Smooth muscle cell (in vitro differentiated cells): ENCODE measurements at regions not wholly inside any gene's neighbourhood (a gene's known extent, or its start where the extent isn't known, plus 50 kb on each side); places are given as distances from the start of the nearest gene placed in this dataset.

Experiments
- DNase-seq: peaks from one replicate; lab custom pipeline; 2025; ENCODE audit not compliant: unreplicated experiment; lab: John Stamatoyannopoulos, UW
- H2AFZ ChIP-seq: fragments of 200-600 bp; sonication (generic); 2 replicates; pipeline ENCODE4 v1.6.0; 2016; ENCODE audit warnings: antibody characterized with exemption, low read depth, mild to moderate bottlenecking
- H3F3A ChIP-seq: fragments of 200-600 bp; sonication (generic); 2 replicates; pipeline ENCODE4 v1.6.0; 2017; ENCODE audit warnings: antibody characterized with exemption, low read depth
- H3K27ac ChIP-seq: fragments of 200-600 bp; sonication (generic); 2 replicates; pipeline ENCODE4 v1.5.1; 2016; ENCODE audit warnings: low read depth, mild to moderate bottlenecking
- H3K27me3 ChIP-seq: fragments of 200-600 bp; sonication (generic); 2 replicates; pipeline ENCODE4 v1.6.1; 2016; ENCODE audit warnings: low read depth, mild to moderate bottlenecking
- H3K36me3 ChIP-seq: fragments of 200-600 bp; sonication (generic); 2 replicates; pipeline ENCODE4 v1.5.1; 2016; ENCODE audit warnings: low read depth
- H3K4me1 ChIP-seq: fragments of 200-600 bp; sonication (generic); 2 replicates; pipeline ENCODE4 v1.5.1; 2016; ENCODE audit warnings: low read depth
- H3K4me2 ChIP-seq: fragments of 200-600 bp; sonication (generic); 2 replicates; pipeline ENCODE4 v1.6.0; 2016; ENCODE audit warnings: mild to moderate bottlenecking
- H3K4me3 ChIP-seq: fragments of 200-600 bp; sonication (generic); 2 replicates; pipeline ENCODE4 v1.5.1; 2016; ENCODE audit warnings: mild to moderate bottlenecking
- H3K79me2 ChIP-seq: fragments of 200-600 bp; sonication (generic); 2 replicates; pipeline ENCODE4 v1.6.0; 2016; ENCODE audit warnings: low read depth, mild to moderate bottlenecking
- H3K9ac ChIP-seq: fragments of 200-600 bp; sonication (generic); 2 replicates; pipeline ENCODE4 v1.6.0; 2016; ENCODE audit warnings: low read depth
- H3K9me3 ChIP-seq: fragments of 200-600 bp; sonication (generic); replicated peaks from 2 replicates; pipeline ENCODE4 v1.5.1; 2016; ENCODE audit warnings: low read depth
- H4K20me1 ChIP-seq: fragments of 200-600 bp; sonication (generic); 2 replicates; pipeline ENCODE4 v1.6.0; 2016; ENCODE audit warnings: low read depth
- WGBS: methylation state at CpG from one replicate; pipeline ENCODE4 v1.1.7; 2016; ENCODE audit warnings: low lambda C conversion rate; 5-methylcytosine and 5-hydroxymethylcytosine counted together
- TF ChIP-seq, protein P1 (sequence below): fragments of 200-600 bp; sonication (generic); IDR thresholded peaks from 2 replicates; pipeline ENCODE4 v1.5.1; 2017; ENCODE audit warnings: borderline replicate concordance, mild to moderate bottlenecking, antibody characterized with exemption; ENCODE audit not compliant: insufficient read depth, poor library complexity, severe bottlenecking

DNA sequence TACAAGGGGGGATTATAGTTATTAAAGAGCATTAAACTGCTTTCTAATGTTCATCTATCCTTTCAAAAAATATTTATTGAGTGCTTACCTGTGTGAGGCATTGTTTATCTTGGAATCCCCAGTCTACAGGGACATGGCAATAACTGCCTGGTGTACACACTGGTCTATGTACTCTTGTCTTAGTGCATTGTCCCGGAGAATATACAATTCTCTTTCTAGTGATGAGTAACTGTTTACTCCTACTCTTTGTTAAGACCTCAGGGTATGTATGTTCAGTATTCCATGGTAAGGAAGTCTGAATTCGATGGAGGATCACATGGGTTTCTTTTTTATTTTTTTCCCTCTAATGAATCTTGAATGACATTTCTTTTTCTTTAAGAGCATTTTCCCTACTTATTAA, 772.4 kb upstream of the NR2F2 start:
- Histone ChIP-seq H3K9ac (peak overlapping the region; percentile 72), H3K27ac (peak overlapping the region; percentile 90), H3K4me2 (peak overlapping the region; percentile 33), H3K4me3 (no peak overlapping the region), H3K36me3 (no peaks in the 10 kb centered on the region), H3F3A (peaks cover 6% of the 10 kb centered on the region), H3K27me3 (no peaks in the 10 kb centered on the region), H3K9me3 (no peaks in the 10 kb centered on the region), H3K79me2 (no peaks in the 10 kb centered on the region), H4K20me1 (no peaks in the 10 kb centered on the region), H2AFZ (no peak overlapping the region), H3K4me1 (peaks cover 14% of the 10 kb centered on the region)
- 26% methylated on average over 2 of the region's 2 CpGs for WGBS
- TF ChIP-seq, protein P1, sequence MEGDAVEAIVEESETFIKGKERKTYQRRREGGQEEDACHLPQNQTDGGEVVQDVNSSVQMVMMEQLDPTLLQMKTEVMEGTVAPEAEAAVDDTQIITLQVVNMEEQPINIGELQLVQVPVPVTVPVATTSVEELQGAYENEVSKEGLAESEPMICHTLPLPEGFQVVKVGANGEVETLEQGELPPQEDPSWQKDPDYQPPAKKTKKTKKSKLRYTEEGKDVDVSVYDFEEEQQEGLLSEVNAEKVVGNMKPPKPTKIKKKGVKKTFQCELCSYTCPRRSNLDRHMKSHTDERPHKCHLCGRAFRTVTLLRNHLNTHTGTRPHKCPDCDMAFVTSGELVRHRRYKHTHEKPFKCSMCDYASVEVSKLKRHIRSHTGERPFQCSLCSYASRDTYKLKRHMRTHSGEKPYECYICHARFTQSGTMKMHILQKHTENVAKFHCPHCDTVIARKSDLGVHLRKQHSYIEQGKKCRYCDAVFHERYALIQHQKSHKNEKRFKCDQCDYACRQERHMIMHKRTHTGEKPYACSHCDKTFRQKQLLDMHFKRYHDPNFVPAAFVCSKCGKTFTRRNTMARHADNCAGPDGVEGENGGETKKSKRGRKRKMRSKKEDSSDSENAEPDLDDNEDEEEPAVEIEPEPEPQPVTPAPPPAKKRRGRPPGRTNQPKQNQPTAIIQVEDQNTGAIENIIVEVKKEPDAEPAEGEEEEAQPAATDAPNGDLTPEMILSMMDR: no peak
- DNase-seq: no peak

DNA sequence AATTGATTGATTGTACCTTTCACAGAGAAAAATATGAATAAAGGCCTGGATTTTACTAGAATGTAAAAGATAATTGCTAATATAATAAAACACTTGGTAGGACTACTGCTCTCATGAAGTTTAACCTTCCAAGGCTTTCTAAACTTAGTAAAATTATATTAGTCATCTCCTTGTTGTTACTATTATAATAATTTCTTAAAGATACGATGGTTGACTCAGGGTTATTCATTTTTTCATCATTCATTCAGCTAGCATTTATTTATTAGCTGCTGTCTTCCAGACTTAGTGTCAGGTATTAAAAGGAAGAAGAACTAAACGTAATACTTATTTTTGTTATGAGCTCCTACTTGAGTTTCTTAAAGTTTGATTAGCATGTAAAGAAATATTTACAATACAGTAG, 771.6 kb upstream of the NR2F2 start:
- H3K27ac ChIP-seq: peak overlapping the region; percentile 90
- no peaks in the 10 kb centered on the region for H3K79me2 ChIP-seq
- no peaks in the 10 kb centered on the region for H3K36me3 ChIP-seq
- no peaks in the 10 kb centered on the region for H3K9me3 ChIP-seq
- DNase-seq: no peak
- H3K4me3 ChIP-seq: no peak overlapping the region
- H3K27me3 ChIP-seq: no peaks in the 10 kb centered on the region
- no peak overlapping the region for H2AFZ ChIP-seq
- H3K4me1 ChIP-seq: peaks cover 14% of the 10 kb centered on the region
- WGBS: 87% methylated on average over 2 of the region's 2 CpGs
- no peaks in the 10 kb centered on the region for H4K20me1 ChIP-seq
- peak overlapping the region; percentile 72 for H3K9ac ChIP-seq
- H3K4me2 ChIP-seq: peak overlapping the region; percentile 33
- H3F3A ChIP-seq: peaks cover 6% of the 10 kb centered on the region
- TF ChIP-seq, protein P1: no peak

DNA sequence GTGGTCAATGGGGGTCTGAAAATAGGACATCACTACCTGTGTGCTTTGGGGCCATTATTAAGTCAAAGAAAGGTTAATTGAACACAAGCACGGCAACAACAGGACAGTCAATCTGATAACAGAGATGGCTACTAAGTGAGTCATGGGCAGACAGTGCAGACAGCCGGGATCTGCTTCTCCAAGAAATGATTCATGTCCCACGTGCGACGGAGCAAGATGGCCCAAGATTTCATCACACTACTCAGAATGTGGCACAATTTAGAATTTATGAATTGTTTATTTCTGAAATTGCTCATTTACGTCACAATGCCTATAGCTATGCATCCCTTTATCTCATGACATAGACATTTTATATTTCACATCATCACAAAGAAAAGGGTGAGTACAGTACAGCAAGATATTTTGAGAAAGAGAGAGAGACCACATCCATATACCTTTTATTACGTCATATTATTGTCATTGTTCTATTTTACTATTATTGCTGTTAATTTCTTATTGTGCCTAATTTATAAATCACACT, 770.6 kb upstream of the NR2F2 start:
- TF ChIP-seq, protein P1: no peak
- Histone ChIP-seq H3K4me2 (no peak overlapping the region), H3K4me1 (peaks cover 14% of the 10 kb centered on the region), H3K9ac (peak overlapping the region; percentile 72), H2AFZ (no peak overlapping the region), H3K4me3 (no peak overlapping the region), H3K27ac (peak overlapping the region; percentile 90), H3K79me2 (no peaks in the 10 kb centered on the region), H3K36me3 (no peaks in the 10 kb centered on the region), H3F3A (peaks cover 6% of the 10 kb centered on the region), H3K9me3 (no peaks in the 10 kb centered on the region), H3K27me3 (no peaks in the 10 kb centered on the region), H4K20me1 (no peaks in the 10 kb centered on the region)
- WGBS: 16% methylated on average over 7 of the region's 7 CpGs
- no peak for DNase-seq

DNA sequence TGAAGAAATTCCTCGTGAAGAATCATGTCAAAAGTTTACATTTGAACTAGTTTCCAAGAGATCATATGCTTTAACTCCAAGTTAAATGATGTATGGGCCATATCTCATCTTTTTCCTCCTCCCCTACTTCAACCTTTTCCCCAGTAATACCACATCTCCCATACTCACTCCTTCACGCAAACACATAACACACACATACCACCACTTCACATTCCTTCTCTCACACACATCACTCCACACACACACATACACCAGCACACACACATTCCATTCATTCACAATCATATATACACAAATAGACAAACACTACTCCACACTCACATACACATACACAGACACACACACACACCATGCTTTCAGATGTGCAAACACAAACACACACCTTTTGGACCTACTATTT, 769.0 kb upstream of the NR2F2 start:
- TF ChIP-seq, protein P1: no peak
- Histone ChIP-seq H4K20me1 (no peaks in the 10 kb centered on the region), H3K9me3 (no peaks in the 10 kb centered on the region), H3K79me2 (no peaks in the 10 kb centered on the region), H3K9ac (no peak overlapping the region), H2AFZ (no peak overlapping the region), H3K36me3 (no peaks in the 10 kb centered on the region), H3F3A (peaks cover 6% of the 10 kb centered on the region), H3K4me1 (peaks cover 10% of the 10 kb centered on the region), H3K4me3 (no peak overlapping the region), H3K27me3 (no peaks in the 10 kb centered on the region), H3K4me2 (no peak overlapping the region), H3K27ac (no peak overlapping the region)
- DNase-seq: no peak
- 48% methylated on average over 2 of the region's 2 CpGs for WGBS
